ENCODE measurements at regions not wholly inside any gene's neighbourhood (a gene's known extent, or its start where the extent isn't known, plus 50 kb on each side); places are given as distances from the start of the nearest gene placed in this dataset.

GRCh38 chr11:128026596-128026995 is 560.8 kb downstream of the ETS1 start:
- FAIRE-seq (no peak), DNase-seq (ENCODE audit: extremely low spot score, insufficient read length, low read depth) (no peak)

- DNase-seq (ENCODE audit: extremely low spot score, insufficient read length, low read depth) (no peak), FAIRE-seq (no peak)
Observed at GRCh38 chr11:128022761-128023160, 564.6 kb downstream of the ETS1 start.

- no peak for FAIRE-seq
- no peak for DNase-seq (ENCODE audit: extremely low spot score, insufficient read length, low read depth)
Observed at GRCh38 chr11:128022007-128022368, 565.4 kb downstream of the ETS1 start.

- DNase-seq (ENCODE audit: extremely low spot score, insufficient read length, low read depth) (no peak), FAIRE-seq (no peak)
Observed at GRCh38 chr11:128021349-128022006, 565.9 kb downstream of the ETS1 start.

- no peak for DNase-seq (ENCODE audit: extremely low spot score, insufficient read length, low read depth)
Observed at GRCh38 chr11:128018692-128019091, 568.7 kb downstream of the ETS1 start.

GRCh38 chr11:128005562-128005961 is 581.8 kb downstream of the ETS1 start:
- DNase-seq (ENCODE audit: extremely low spot score, insufficient read length, low read depth) (no peak), FAIRE-seq (no peak)

More at GRCh38 chr11:128018692-128019091, 568.7 kb downstream of the ETS1 start:
- FAIRE-seq = no peak

GRCh38 chr11:127998421-127998820 is 588.9 kb downstream of the ETS1 start:
- FAIRE-seq = no peak
- no peak for DNase-seq (ENCODE audit: extremely low spot score, insufficient read length, low read depth)

GRCh38 chr11:127997594-127997993 is 589.8 kb downstream of the ETS1 start:
- FAIRE-seq = no peak
- DNase-seq (ENCODE audit: extremely low spot score, insufficient read length, low read depth) = no peak

- no peak for FAIRE-seq
Observed at GRCh38 chr11:127996825-127997224, 590.5 kb downstream of the ETS1 start.

GRCh38 chr11:127995921-127996320 is 591.4 kb downstream of the ETS1 start:
- DNase-seq (ENCODE audit: extremely low spot score, insufficient read length, low read depth) = no peak
- FAIRE-seq = no peak

More at GRCh38 chr11:127996825-127997224, 590.5 kb downstream of the ETS1 start:
- DNase-seq (ENCODE audit: extremely low spot score, insufficient read length, low read depth) = no peak

GRCh38 chr11:127994736-127995135 is 592.6 kb downstream of the ETS1 start:
- no peak for FAIRE-seq
- DNase-seq (ENCODE audit: extremely low spot score, insufficient read length, low read depth) = no peak

- DNase-seq (ENCODE audit: extremely low spot score, insufficient read length, low read depth) (no peak), FAIRE-seq (no peak)
Observed at GRCh38 chr11:127993788-127994187, 593.6 kb downstream of the ETS1 start.

GRCh38 chr11:127993281-127993680 is 594.1 kb downstream of the ETS1 start:
- no peak for FAIRE-seq
- DNase-seq (ENCODE audit: extremely low spot score, insufficient read length, low read depth) = no peak

- DNase-seq (ENCODE audit: extremely low spot score, insufficient read length, low read depth) = no peak
- FAIRE-seq = no peak
Observed at GRCh38 chr11:127986073-127986472, 601.3 kb downstream of the ETS1 start.

- FAIRE-seq (no peak), DNase-seq (ENCODE audit: extremely low spot score, insufficient read length, low read depth) (no peak)
Observed at GRCh38 chr11:127972816-127973215, 614.5 kb downstream of the ETS1 start.

GRCh38 chr11:127971448-127971847 is 615.9 kb downstream of the ETS1 start:
- FAIRE-seq = no peak
- no peak for DNase-seq (ENCODE audit: extremely low spot score, insufficient read length, low read depth)

- DNase-seq (ENCODE audit: extremely low spot score, insufficient read length, low read depth) (no peak), FAIRE-seq (no peak)
Observed at GRCh38 chr11:127966821-127967220, 620.5 kb downstream of the ETS1 start.

- no peak for DNase-seq (ENCODE audit: extremely low spot score, insufficient read length, low read depth)
- FAIRE-seq = no peak
Observed at GRCh38 chr11:127965939-127966668, 621.3 kb downstream of the ETS1 start.

GRCh38 chr11:127962416-127962815 is 624.9 kb downstream of the ETS1 start:
- FAIRE-seq (no peak), DNase-seq (ENCODE audit: extremely low spot score, insufficient read length, low read depth) (no peak)

- no peak for FAIRE-seq
- DNase-seq (ENCODE audit: extremely low spot score, insufficient read length, low read depth) = no peak
Observed at GRCh38 chr11:127950162-127950561, 637.2 kb downstream of the ETS1 start.

- no peak for DNase-seq (ENCODE audit: extremely low spot score, insufficient read length, low read depth)
- FAIRE-seq = no peak
Observed at GRCh38 chr11:127943763-127944162, 643.6 kb downstream of the ETS1 start.

GRCh38 chr11:127943152-127943551 is 644.2 kb downstream of the ETS1 start:
- FAIRE-seq = no peak
- no peak for DNase-seq (ENCODE audit: extremely low spot score, insufficient read length, low read depth)

All from GM18507 (cell line).